Endothelial cell of umbilical vein (primary cell): ENCODE measurements at regions not wholly inside any gene's neighbourhood (a gene's known extent, or its start where the extent isn't known, plus 50 kb on each side); places are given as distances from the start of the nearest gene placed in this dataset.

Source experiments
- BruUV-seq: library from RNA; stranded (reverse); fragments of 400-500 nt; replicated peaks from 2 replicates; lab custom pipeline; 2021; lab: Mats Ljungman, UMichigan
- CTCF ChIA-PET: fragments of 300-600, 350-600 bp; sonication (Branson Sonifier 250); formaldehyde crosslinking; loops from one replicate; lab custom pipeline; 2021; ENCODE audit warnings: antibody characterized with exemption, inconsistent platforms; lab: Charles Lee
- POLR2A ChIA-PET: fragments of 300-600, 350-600 bp; sonication (Branson Sonifier 250); formaldehyde crosslinking; loops from one replicate; lab custom pipeline; 2021; ENCODE audit warnings: antibody characterized with exemption, inconsistent platforms; lab: Charles Lee
- DNase-seq: peaks from one replicate; pipeline ENCODE4 v3.0.0-alpha.2; 2011; ENCODE audit warnings: low read depth, low spot score
- FAIRE-seq: peaks from 2 replicates; lab custom pipeline; 2011; peaks lifted over from hg19 to GRCh38; lab: Jason Lieb, UNC
- H2AFZ ChIP-seq: 2 replicates; pipeline ENCODE4 v1.6.0; 2012; ENCODE audit warnings: low read depth, low read length, control low read depth, inconsistent platforms
- H3K27ac ChIP-seq: 2 replicates; pipeline ENCODE4 v1.5.1; 2011; ENCODE audit warnings: low read depth, mild to moderate bottlenecking, control low read depth, low read length, moderate library complexity; ENCODE audit not compliant: insufficient read depth
- H3K27me3 ChIP-seq, 2 experiments: 2 replicates each; pipeline versions ENCODE4 v1.6.0 to v1.6.1; 2011; ENCODE audit warnings: low read length in 2 of 2, mixed read lengths in 1 of 2; ENCODE audit not compliant: control insufficient read depth in 2 of 2, insufficient read depth in 2 of 2
- H3K36me3 ChIP-seq, 2 experiments: 2 replicates in 1 of 2; 3 replicates in 1 of 2; pipeline ENCODE4 v1.5.1; 2011; ENCODE audit warnings: low read length in 2 of 2, mild to moderate bottlenecking in 1 of 2, moderate library complexity in 1 of 2; ENCODE audit not compliant: control insufficient read depth in 2 of 2, insufficient read depth in 2 of 2; ENCODE audit errors: extremely low read depth in 1 of 2
- H3K4me1 ChIP-seq: 3 replicates; pipeline ENCODE4 v1.5.1; 2011; ENCODE audit warnings: mild to moderate bottlenecking, low read length; ENCODE audit not compliant: control insufficient read depth, insufficient read depth; ENCODE audit errors: extremely low read depth
- H3K4me2 ChIP-seq: 2 replicates; pipeline ENCODE4 v1.6.1; 2011; ENCODE audit warnings: low read length, control low read depth, mixed read lengths; ENCODE audit not compliant: insufficient read depth
- H3K4me3 ChIP-seq, 3 experiments: fragments of 200-600 bp in 1 of 3; sonication (generic), shearing (Covaris generic) in 1 of 3; replicated peaks in 1 of 3; 2 replicates each; pipeline ENCODE4 v1.5.1; 2011 to 2016; ENCODE audit warnings: control low read depth in 3 of 3, low read length in 3 of 3, mild to moderate bottlenecking in 2 of 3, inconsistent platforms in 1 of 3, low read depth in 1 of 3, moderate library complexity in 1 of 3; ENCODE audit not compliant: insufficient read depth in 1 of 3
- H3K79me2 ChIP-seq: 2 replicates; pipeline ENCODE4 v1.6.0; 2012; ENCODE audit warnings: low read length, inconsistent platforms; ENCODE audit not compliant: control insufficient read depth, insufficient read depth
- H3K9ac ChIP-seq: replicated peaks from 2 replicates; pipeline ENCODE3; 2011; ENCODE audit warnings: low read length, control low read depth; ENCODE audit not compliant: insufficient read depth; ENCODE audit errors: extremely low read depth
- H3K9me1 ChIP-seq: replicated peaks from 3 replicates; pipeline ENCODE4 v1.6.0; 2011; ENCODE audit warnings: mild to moderate bottlenecking, low read length; ENCODE audit not compliant: control insufficient read depth, insufficient read depth; ENCODE audit errors: extremely low read depth
- H3K9me3 ChIP-seq: replicated peaks from 2 replicates; pipeline ENCODE4 v1.5.1; 2012; ENCODE audit warnings: low read length, inconsistent platforms; ENCODE audit not compliant: control insufficient read depth, insufficient read depth
- H4K20me1 ChIP-seq: replicated peaks from 2 replicates; pipeline ENCODE3; 2011; ENCODE audit warnings: mild to moderate bottlenecking, low read length; ENCODE audit not compliant: control insufficient read depth, insufficient read depth; ENCODE audit errors: extremely low read depth
- CTCF ChIP-seq, 2 donors: IDR thresholded peaks; 1 replicate in 1 of 2; 2 replicates in 1 of 2; pipeline ENCODE4 v1.5.1; 2011; ENCODE audit warnings: low read length in 2 of 2, mild to moderate bottlenecking in 2 of 2, moderate library complexity in 2 of 2, control low read depth in 1 of 2, inconsistent platforms in 1 of 2, low read depth in 1 of 2; ENCODE audit not compliant: insufficient read depth in 1 of 2; ENCODE audit errors: extremely low read depth in 1 of 2
- EZH2 ChIP-seq: IDR thresholded peaks from 2 replicates; pipeline ENCODE4 v1.6.1; 2012; ENCODE audit warnings: borderline replicate concordance, low read depth, mild to moderate bottlenecking, moderate library complexity, low read length, inconsistent platforms; ENCODE audit not compliant: severe bottlenecking
- FOS ChIP-seq: IDR thresholded peaks from 2 replicates; pipeline ENCODE4 v1.6.1; 2011; ENCODE audit warnings: mild to moderate bottlenecking, low read length, moderate library complexity, borderline replicate concordance; ENCODE audit not compliant: insufficient read depth
- GATA2 ChIP-seq: IDR thresholded peaks from 2 replicates; pipeline ENCODE4 v1.7.0; 2011; ENCODE audit warnings: low read depth, mild to moderate bottlenecking, moderate library complexity, mixed read lengths, low read length; ENCODE audit not compliant: insufficient read length, insufficient read depth
- JUN ChIP-seq: IDR thresholded peaks from 2 replicates; pipeline ENCODE4 v1.6.1; 2011; ENCODE audit warnings: borderline replicate concordance, low read depth; ENCODE audit not compliant: insufficient read length, insufficient read depth
- MAX ChIP-seq: IDR thresholded peaks from 2 replicates; pipeline ENCODE4 v1.6.1; 2011; ENCODE audit not compliant: insufficient read depth, insufficient read length
- MYC ChIP-seq: IDR thresholded peaks from one replicate; pipeline ENCODE4 v1.6.1; 2011; ENCODE audit warnings: mild to moderate bottlenecking, low read depth, low read length
- POLR2A ChIP-seq: IDR thresholded peaks from 2 replicates; pipeline ENCODE4 v1.6.1; 2012; ENCODE audit warnings: low read depth, mild to moderate bottlenecking, control low read depth, low read length
- POLR2AphosphoS5 ChIP-seq: IDR thresholded peaks from 2 replicates; pipeline ENCODE4 v1.6.1; 2012; ENCODE audit warnings: low read depth, mild to moderate bottlenecking, control low read depth, low read length, moderate library complexity; ENCODE audit not compliant: insufficient read depth
- dilution Hi-C: fragments of 300-500 bp; cut with MboI; formaldehyde crosslinking; loops from one replicate; pipeline ENCODE4 v1.15.0; 2019; ENCODE audit warnings: low sequenced_read_pairs; ENCODE audit not compliant: extremely low pct_ligation_motif_present
- intact Hi-C: fragments of 100-400 bp; cut with micrococcal nuclease; formaldehyde crosslinking; loops from one replicate; pipeline ENCODE4 v1.10.0; 2022

GRCh38 chr16:86865851-86866662 lies 287.7 kb downstream of the FOXL1 start:
- H3K4me2 ChIP-seq, result no peak overlapping the region
- TF ChIP-seq POLR2A (no peak), CTCF (IDR thresholded peaks at IDR 0.05; ENCODE audit: extremely low read depth in 1 of 2, insufficient read depth in 1 of 2, low read depth in 1 of 2, low read length in 2 of 2) (no peak), JUN (no peak), FOS (no peak), MAX (no peak), POLR2AphosphoS5 (no peak), EZH2 (no peak), MYC (no peak), GATA2 (no peak)
- peak; percentile 40 for DNase-seq

More at GRCh38 chr16:86865851-86866662, 287.7 kb downstream of the FOXL1 start:
- no peaks in the 10 kb centered on the region for H3K4me1 ChIP-seq
- no peak overlapping the region for H2AFZ ChIP-seq
- no peak overlapping the region for H3K4me3 ChIP-seq
- no peak overlapping the region for H3K9ac ChIP-seq
- H3K36me3 ChIP-seq, result no peaks in the 10 kb centered on the region
- intact Hi-C loops (no loop called here), dilution Hi-C loops (no loop called here)
- no peaks in the 10 kb centered on the region for H4K20me1 ChIP-seq
- POLR2A ChIA-PET, result no interaction called here
- no TSS peak for BruUV-seq
- CTCF ChIA-PET, result interaction anchor here (1.3 kb wide), 1 partner anchor 301 kb away, joined by 4 read pairs; no protein-coding TSS in a partner anchor
- H3K79me2 ChIP-seq, result no peaks in the 10 kb centered on the region
- no peak overlapping the region for H3K27ac ChIP-seq
- FAIRE-seq, result no peak
- no peaks in the 10 kb centered on the region for H3K9me1 ChIP-seq
- peaks cover 0 to 5% of the 10 kb centered on the region in 2 experiments for H3K27me3 ChIP-seq
- H3K9me3 ChIP-seq, result no peaks in the 10 kb centered on the region
